ENCODE measurements at regions not wholly inside any gene's neighbourhood (a gene's known extent, or its start where the extent isn't known, plus 50 kb on each side); places are given as distances from the start of the nearest gene placed in this dataset.

- no peak for TF ChIP-seq CTCF (IDR thresholded peaks at IDR 0.05)
Measured at GRCh38 chrY:8562456-8563090, 774.7 kb upstream of the TSPY4 start.

GRCh38 chrY:8564421-8564820 is 772.8 kb upstream of the TSPY4 start:
- no peak for TF ChIP-seq CTCF (IDR thresholded peaks at IDR 0.05)

- TF ChIP-seq CTCF (IDR thresholded peaks at IDR 0.05), result no peak
Measured at GRCh38 chrY:8566198-8566597, 771.1 kb upstream of the TSPY4 start.

GRCh38 chrY:8570384-8570783 is 766.9 kb upstream of the TSPY4 start:
- no peak for TF ChIP-seq CTCF (IDR thresholded peaks at IDR 0.05)

GRCh38 chrY:8572916-8573315 is 764.3 kb upstream of the TSPY4 start:
- no peak for TF ChIP-seq CTCF (IDR thresholded peaks at IDR 0.05)

- no peak for TF ChIP-seq CTCF (IDR thresholded peaks at IDR 0.05)
Measured at GRCh38 chrY:8582277-8582850, 754.9 kb upstream of the TSPY4 start.

- TF ChIP-seq CTCF (IDR thresholded peaks at IDR 0.05), result no peak
Measured at GRCh38 chrY:8583191-8583590, 754.1 kb upstream of the TSPY4 start.

GRCh38 chrY:8590641-8591040 is 746.6 kb upstream of the TSPY4 start:
- no peak for TF ChIP-seq CTCF (IDR thresholded peaks at IDR 0.05)

Measured in LNCAP (cell line).